Neuron (in vitro differentiated cells): ENCODE measurements at regions not wholly inside any gene's neighbourhood (a gene's known extent, or its start where the extent isn't known, plus 50 kb on each side); places are given as distances from the start of the nearest gene placed in this dataset.

Source experiments
- H2AFZ ChIP-seq: one replicate; pipeline ENCODE4 v1.6.1; 2013; ENCODE audit warnings: low read depth, mild to moderate bottlenecking, inconsistent platforms, low read length, moderate library complexity
- H3K27me3 ChIP-seq: one replicate; pipeline ENCODE4 v1.6.1; 2013; ENCODE audit warnings: low read length; ENCODE audit not compliant: insufficient read depth
- H3K36me3 ChIP-seq: one replicate; pipeline ENCODE4 v1.6.1; 2013; ENCODE audit warnings: low read length; ENCODE audit not compliant: insufficient read depth
- H3K4me1 ChIP-seq: one replicate; pipeline ENCODE4 v1.6.1; 2013; ENCODE audit warnings: low read length; ENCODE audit not compliant: insufficient read depth
- H3K4me3 ChIP-seq: 2 replicates; pipeline ENCODE4 v1.5.1; 2013; ENCODE audit warnings: mild to moderate bottlenecking, low read length, moderate library complexity
- H3K9me3 ChIP-seq: one replicate; pipeline ENCODE4 v1.6.1; 2013; ENCODE audit warnings: low read length

GRCh38 chr4:11259837-11260236 lies 168.9 kb downstream of the HS3ST1 start:
- no peaks in the 10 kb centered on the region for H3K27me3 ChIP-seq
- no peak overlapping the region for H2AFZ ChIP-seq
- H3K4me1 ChIP-seq: peaks cover 6% of the 10 kb centered on the region
- H3K36me3 ChIP-seq: no peaks in the 10 kb centered on the region
- H3K9me3 ChIP-seq: no peaks in the 10 kb centered on the region
- H3K4me3 ChIP-seq: no peak overlapping the region

GRCh38 chr4:11252149-11252548 lies 176.5 kb downstream of the HS3ST1 start:
- no peak overlapping the region for H2AFZ ChIP-seq
- no peaks in the 10 kb centered on the region for H3K27me3 ChIP-seq
- no peaks in the 10 kb centered on the region for H3K36me3 ChIP-seq
- H3K9me3 ChIP-seq: no peaks in the 10 kb centered on the region
- H3K4me1 ChIP-seq: no peaks in the 10 kb centered on the region
- no peak overlapping the region for H3K4me3 ChIP-seq

DNA sequence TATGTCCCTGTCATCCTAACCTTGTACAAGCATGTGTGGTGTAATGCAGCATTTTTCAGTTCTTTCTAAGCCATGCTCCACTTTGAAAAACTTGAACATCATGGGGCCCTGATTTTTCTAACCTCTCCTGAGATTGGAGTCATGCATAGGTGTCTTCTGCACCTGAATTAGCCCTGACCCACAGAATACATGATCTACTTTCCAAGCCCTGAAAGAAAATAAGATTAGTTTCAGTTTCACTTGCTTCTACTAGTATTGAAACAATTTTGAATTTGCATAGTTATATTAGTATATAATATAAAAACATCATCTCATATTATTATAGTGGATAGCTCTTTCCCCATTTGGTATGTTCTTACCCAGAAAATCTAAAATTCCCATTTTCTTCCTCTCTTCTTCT lies 178.2 kb downstream of the HS3ST1 start:
- no peaks in the 10 kb centered on the region for H3K4me1 ChIP-seq
- no peaks in the 10 kb centered on the region for H3K27me3 ChIP-seq
- no peaks in the 10 kb centered on the region for H3K9me3 ChIP-seq
- H3K4me3 ChIP-seq: no peak overlapping the region
- no peaks in the 10 kb centered on the region for H3K36me3 ChIP-seq
- H2AFZ ChIP-seq: no peak overlapping the region

- no peak overlapping the region for H3K4me3 ChIP-seq
- no peaks in the 10 kb centered on the region for H3K36me3 ChIP-seq
- H2AFZ ChIP-seq: no peak overlapping the region
- H3K4me1 ChIP-seq: no peaks in the 10 kb centered on the region
- no peaks in the 10 kb centered on the region for H3K9me3 ChIP-seq
- no peaks in the 10 kb centered on the region for H3K27me3 ChIP-seq
Observed at GRCh38 chr4:11232015-11232414, 196.7 kb downstream of the HS3ST1 start.

DNA sequence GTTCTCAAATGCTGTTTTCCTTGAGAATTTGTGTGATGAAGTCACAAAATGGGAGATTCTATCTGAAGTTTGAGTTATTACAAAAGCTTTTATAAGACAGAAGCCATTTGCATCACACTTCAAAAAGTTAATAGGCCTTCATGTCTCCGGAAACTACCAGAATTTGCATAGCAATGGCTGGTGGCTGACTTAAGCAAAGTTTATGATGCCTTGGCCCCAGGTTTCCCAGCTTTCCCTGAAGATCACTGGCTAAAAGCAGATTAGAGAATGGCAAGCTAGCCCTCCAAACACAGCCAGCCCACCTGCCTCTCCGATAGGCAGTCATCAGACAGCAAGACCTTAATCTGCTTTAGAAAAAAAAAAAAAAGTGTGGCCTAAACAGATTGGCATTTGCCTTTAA lies 197.8 kb downstream of the HS3ST1 start:
- Histone ChIP-seq H3K4me1 (no peaks in the 10 kb centered on the region), H3K9me3 (no peaks in the 10 kb centered on the region), H2AFZ (no peak overlapping the region), H3K36me3 (no peaks in the 10 kb centered on the region), H3K27me3 (no peaks in the 10 kb centered on the region), H3K4me3 (no peak overlapping the region)

GRCh38 chr4:11228530-11228929 lies 200.2 kb downstream of the HS3ST1 start:
- Histone ChIP-seq H3K4me3 (no peak overlapping the region), H3K36me3 (no peaks in the 10 kb centered on the region), H2AFZ (no peak overlapping the region)

DNA sequence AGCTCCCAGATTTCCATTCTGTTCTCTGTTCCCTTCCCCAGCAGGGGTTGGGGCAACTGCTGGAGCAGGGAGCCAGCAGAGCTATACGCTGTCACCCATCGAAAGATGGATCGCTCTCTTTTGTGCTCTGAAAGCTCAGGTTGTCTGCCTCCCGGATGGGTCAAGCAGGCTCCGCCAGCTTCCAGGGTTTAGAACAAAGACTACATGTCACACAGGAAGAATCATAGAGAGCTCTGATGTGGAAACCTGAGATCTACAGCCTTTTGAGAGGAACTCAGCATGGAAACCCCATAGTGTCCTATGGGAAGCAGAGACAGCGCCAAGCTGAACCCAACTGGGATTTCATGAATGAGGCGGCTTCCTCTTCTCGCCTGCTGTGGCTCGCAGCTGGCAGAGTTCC lies 205.4 kb downstream of the HS3ST1 start:
- Histone ChIP-seq H2AFZ (no peak overlapping the region), H3K4me3 (no peak overlapping the region), H3K27me3 (no peaks in the 10 kb centered on the region), H3K36me3 (no peaks in the 10 kb centered on the region), H3K9me3 (no peaks in the 10 kb centered on the region), H3K4me1 (peaks cover 5% of the 10 kb centered on the region)

More at GRCh38 chr4:11228530-11228929, 200.2 kb downstream of the HS3ST1 start:
- no peaks in the 10 kb centered on the region for H3K9me3 ChIP-seq
- peaks cover 1% of the 10 kb centered on the region for H3K4me1 ChIP-seq
- H3K27me3 ChIP-seq: no peaks in the 10 kb centered on the region

GRCh38 chr4:11218692-11219091 lies 210.0 kb downstream of the HS3ST1 start:
- no peaks in the 10 kb centered on the region for H3K9me3 ChIP-seq
- no peak overlapping the region for H2AFZ ChIP-seq
- peaks cover 5% of the 10 kb centered on the region for H3K4me1 ChIP-seq
- H3K36me3 ChIP-seq: no peaks in the 10 kb centered on the region
- no peaks in the 10 kb centered on the region for H3K27me3 ChIP-seq
- no peak overlapping the region for H3K4me3 ChIP-seq

GRCh38 chr4:11216520-11216919 lies 212.2 kb downstream of the HS3ST1 start:
- Histone ChIP-seq H3K36me3 (no peaks in the 10 kb centered on the region), H3K4me1 (no peaks in the 10 kb centered on the region), H2AFZ (no peak overlapping the region), H3K4me3 (no peak overlapping the region), H3K27me3 (no peaks in the 10 kb centered on the region), H3K9me3 (no peaks in the 10 kb centered on the region)

- Histone ChIP-seq H3K4me1 (no peaks in the 10 kb centered on the region), H3K4me3 (no peak overlapping the region), H2AFZ (no peak overlapping the region), H3K36me3 (no peaks in the 10 kb centered on the region), H3K27me3 (no peaks in the 10 kb centered on the region), H3K9me3 (no peaks in the 10 kb centered on the region)
Observed at GRCh38 chr4:11214281-11214680, 214.4 kb downstream of the HS3ST1 start.

DNA sequence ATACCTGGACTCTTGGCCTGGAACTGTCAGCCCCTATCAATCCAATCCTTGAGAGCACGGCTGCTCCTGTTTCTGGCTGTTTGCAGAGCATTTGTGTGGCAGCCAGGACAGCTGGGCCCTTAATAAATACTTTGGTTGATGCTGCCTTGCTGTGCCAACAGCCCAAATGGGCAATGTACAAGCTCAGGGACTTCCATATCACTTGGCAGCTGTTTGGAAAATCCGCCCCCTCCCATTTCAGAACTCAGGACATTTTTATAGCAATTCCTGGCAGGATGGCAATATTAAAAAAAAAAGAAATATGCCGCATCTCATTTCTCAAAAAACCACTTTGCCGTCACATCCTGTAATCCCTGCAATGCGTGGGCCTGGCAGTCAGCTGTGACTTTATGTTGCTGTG lies 218.9 kb downstream of the HS3ST1 start:
- Histone ChIP-seq H3K27me3 (no peaks in the 10 kb centered on the region), H3K4me1 (no peaks in the 10 kb centered on the region), H3K4me3 (no peak overlapping the region), H3K9me3 (no peaks in the 10 kb centered on the region), H2AFZ (no peak overlapping the region), H3K36me3 (no peaks in the 10 kb centered on the region)

DNA sequence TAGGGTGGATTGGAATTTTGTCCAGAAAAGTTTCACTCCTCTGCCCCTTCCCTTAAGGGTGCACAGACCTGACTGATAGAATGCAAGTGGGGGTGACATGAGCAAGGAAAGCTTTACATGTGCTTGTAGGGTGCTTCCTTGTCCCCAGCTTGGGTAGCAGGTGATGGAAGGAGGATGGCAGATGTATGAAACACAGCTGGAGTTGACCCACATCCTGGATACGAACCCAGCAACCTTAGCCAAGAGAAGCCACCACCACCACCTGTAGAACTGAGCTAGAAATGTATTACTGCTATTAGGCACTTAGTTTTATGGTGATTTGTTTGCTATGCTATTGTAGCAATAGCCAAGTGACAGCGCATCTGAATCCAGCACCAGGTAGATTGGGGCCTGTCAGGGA lies 227.4 kb downstream of the HS3ST1 start:
- Histone ChIP-seq H3K9me3 (no peaks in the 10 kb centered on the region), H2AFZ (no peak overlapping the region), H3K4me3 (no peak overlapping the region), H3K27me3 (no peaks in the 10 kb centered on the region), H3K36me3 (no peaks in the 10 kb centered on the region), H3K4me1 (no peaks in the 10 kb centered on the region)

DNA sequence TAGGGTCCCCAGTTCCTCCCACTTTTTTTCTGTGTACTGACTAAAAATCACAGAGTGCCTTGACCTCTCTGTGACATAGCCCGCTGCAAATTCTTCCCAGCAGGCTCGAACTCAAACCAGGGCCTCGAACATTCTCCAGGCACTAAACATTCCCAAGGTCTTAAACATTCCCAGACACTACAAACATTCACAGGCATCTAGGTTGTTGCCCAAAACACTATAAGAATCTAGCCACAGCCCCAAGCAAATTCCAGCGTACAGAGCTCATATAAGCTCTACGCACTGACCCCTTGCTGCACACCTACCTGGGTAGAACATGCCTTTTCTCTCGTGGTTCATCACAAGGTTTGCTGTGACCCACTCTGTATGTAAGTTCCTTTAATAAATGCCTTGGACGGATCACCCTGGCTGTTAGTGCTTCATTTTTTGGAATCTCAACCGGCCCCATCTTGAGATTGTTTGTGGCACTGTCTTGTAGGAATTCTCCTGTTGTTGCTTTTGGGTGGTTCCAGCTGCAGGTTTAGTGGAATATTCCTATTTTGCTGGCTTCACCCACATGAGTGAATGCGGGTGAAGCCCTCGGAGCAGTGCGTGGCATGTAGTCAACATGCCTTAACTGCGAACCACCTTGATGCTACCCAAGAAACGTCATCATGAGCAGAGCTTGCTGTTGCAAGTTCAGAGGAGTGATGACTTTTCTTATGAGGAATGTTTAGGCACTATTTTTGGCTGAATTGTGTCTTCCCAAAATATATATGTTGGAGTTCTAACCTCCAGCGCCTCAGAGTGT lies 230.0 kb downstream of the HS3ST1 start:
- Histone ChIP-seq H3K4me1 (no peaks in the 10 kb centered on the region), H3K36me3 (no peaks in the 10 kb centered on the region), H3K9me3 (no peaks in the 10 kb centered on the region), H3K27me3 (no peaks in the 10 kb centered on the region), H2AFZ (no peak overlapping the region), H3K4me3 (no peak overlapping the region)
